ENCODE measurements at regions not wholly inside any gene's neighbourhood (a gene's known extent, or its start where the extent isn't known, plus 50 kb on each side); places are given as distances from the start of the nearest gene placed in this dataset.

DNA sequence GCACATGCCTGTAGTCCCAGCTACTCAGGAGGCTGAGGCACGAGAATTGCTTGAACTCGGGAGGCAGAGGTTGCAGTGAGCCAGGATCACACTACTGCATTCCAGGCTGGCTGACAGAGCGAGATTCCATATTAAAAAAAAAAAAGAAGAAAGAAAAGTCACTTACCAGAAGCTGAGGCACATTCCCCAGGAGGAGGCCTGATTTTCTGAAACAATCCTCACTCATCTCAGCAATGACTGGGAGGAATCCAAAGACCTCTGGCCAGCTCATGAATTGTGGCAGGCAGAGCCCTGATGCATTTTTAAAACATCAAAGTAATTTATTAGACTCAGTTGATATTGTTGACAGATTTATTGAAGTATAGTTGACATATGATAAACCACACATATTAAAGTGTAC, 206.3 kb downstream of the FOXO1 start:
- no TSS peak for BruUV-seq (replicated peaks)
- in situ Hi-C loops (cut with MboI) = no loop called here
- Histone ChIP-seq H3K4me3 (no peak overlapping the region), H3K27ac (ENCODE audit: control insufficient read depth, insufficient read depth) (no peak overlapping the region), H3K36me3 (ENCODE audit: control insufficient read depth in 2 of 2, insufficient read depth in 2 of 2, low read length in 1 of 2) (no peaks in the 10 kb centered on the region), H3K9ac (ENCODE audit: control insufficient read depth, insufficient read depth, low read length) (no peak overlapping the region), H3K9me3 (replicated peaks; ENCODE audit: control insufficient read depth, insufficient read depth, low read length) (no peaks in the 10 kb centered on the region; the same call in 2 of the 3 replicates), H2AFZ (ENCODE audit: control insufficient read depth, low read depth, low read length) (no peak overlapping the region), H3K4me1 (ENCODE audit: control insufficient read depth, insufficient read depth, low read length) (no peaks in the 10 kb centered on the region), H4K20me1 (ENCODE audit: control insufficient read depth, insufficient read depth) (no peaks in the 10 kb centered on the region), H3K4me2 (ENCODE audit: control insufficient read depth, insufficient read depth) (no peak overlapping the region), H3K27me3 (replicated peaks in 1 of 2; ENCODE audit: control insufficient read depth in 2 of 2, insufficient read depth in 2 of 2, low read length in 1 of 2) (no peaks in the 10 kb centered on the region; a peak in 1 of 4 replicates), H3K79me2 (ENCODE audit: control insufficient read depth, insufficient read depth, low read length) (no peaks in the 10 kb centered on the region)
- no peak for TF ChIP-seq ETV6 (conservative IDR thresholded peaks at IDR 0.05 in 1 of 2, IDR thresholded peaks at IDR 0.05 in 1 of 2; ENCODE audit: borderline replicate concordance in 1 of 2, low read depth in 1 of 2)
- TF ChIP-seq SREBF1 (IDR thresholded peaks at IDR 0.05; ENCODE audit: low read length) = no peak
- TF ChIP-seq ZSCAN29 (IDR thresholded peaks at IDR 0.05) = no peak
- TF ChIP-seq CEBPB (IDR thresholded peaks at IDR 0.05; ENCODE audit: borderline replicate concordance in 1 of 2, low read depth in 2 of 2, low read length in 2 of 2) = no peak
- SMC1A ChIA-PET (ENCODE audit: uncharacterized antibody, unreplicated experiment) = interaction anchor here (0.6 to 0.8 kb wide), 2 partner anchors 30 to 94 kb away, joined by 3 to 4 read pairs; no protein-coding TSS in a partner anchor
- POLR2A ChIA-PET = no interaction called here
- intact Hi-C loops (cut with micrococcal nuclease; ENCODE audit: unreplicated experiment) = no loop called here
- ATAC-seq = no peak
- CTCF ChIA-PET = interaction anchor here (1.4 to 1.6 kb wide), 3 partner anchors 10 to 390 kb away, joined by 3 to 4 read pairs (median 3); no protein-coding TSS in a partner anchor
- no peak for FAIRE-seq
- DNase-seq (ENCODE audit: low read depth, low spot score) = no peak
- RAD21 ChIA-PET (ENCODE audit: unreplicated experiment) = no interaction called here
- 44% methylated on average over 3 of the region's 3 CpGs for WGBS (ENCODE audit: insufficient coverage, insufficient replicate concordance, low lambda C conversion rate, missing lambda C conversion rate)

- no peak overlapping the region for H3K27ac ChIP-seq (ENCODE audit: control insufficient read depth, insufficient read depth)
- H3K4me2 ChIP-seq (ENCODE audit: control insufficient read depth, insufficient read depth) = no peak overlapping the region
- POLR2A ChIA-PET = interaction anchor here (0.5 to 0.6 kb wide), 2 partner anchors 240 to 458 kb away, joined by 3 to 4 read pairs; no protein-coding TSS in a partner anchor
Observed at GRCh38 chr13:40464337-40465014, 202.0 kb downstream of the FOXO1 start.

More at GRCh38 chr13:40464337-40465014, 202.0 kb downstream of the FOXO1 start:
- FAIRE-seq (peak; percentile 54), ATAC-seq (peak; percentile 38; the same call in 2 of the 3 replicates), DNase-seq (ENCODE audit: low read depth, low spot score) (no peak)
- intact Hi-C loops (cut with micrococcal nuclease; ENCODE audit: unreplicated experiment) = no loop called here
- no peaks in the 10 kb centered on the region for H3K79me2 ChIP-seq (ENCODE audit: control insufficient read depth, insufficient read depth, low read length)
- H3K27me3 ChIP-seq (replicated peaks in 1 of 2; ENCODE audit: control insufficient read depth in 2 of 2, insufficient read depth in 2 of 2, low read length in 1 of 2) = no peaks in the 10 kb centered on the region; a peak in 1 of 4 replicates
- no TSS peak for BruUV-seq (replicated peaks)
- no peaks in the 10 kb centered on the region for H4K20me1 ChIP-seq (ENCODE audit: control insufficient read depth, insufficient read depth)
- RAD21 ChIA-PET (ENCODE audit: unreplicated experiment) = no interaction called here
- no peak overlapping the region for H3K4me3 ChIP-seq
- no peaks in the 10 kb centered on the region for H3K36me3 ChIP-seq (ENCODE audit: control insufficient read depth in 2 of 2, insufficient read depth in 2 of 2, low read length in 1 of 2)
- in situ Hi-C loops (cut with MboI) = no loop called here
- no peak overlapping the region for H2AFZ ChIP-seq (ENCODE audit: control insufficient read depth, low read depth, low read length)
- CTCF ChIA-PET = no interaction called here
- 34% methylated on average over 12 of the region's 12 CpGs for WGBS (ENCODE audit: insufficient coverage, insufficient replicate concordance, low lambda C conversion rate, missing lambda C conversion rate)
- H3K9ac ChIP-seq (ENCODE audit: control insufficient read depth, insufficient read depth, low read length) = no peak overlapping the region
- SMC1A ChIA-PET (ENCODE audit: uncharacterized antibody, unreplicated experiment) = interaction anchor here (1.2 kb wide), 1 partner anchor 9 kb away, joined by 4 read pairs; no protein-coding TSS in a partner anchor
- TF ChIP-seq, protein P1, sequence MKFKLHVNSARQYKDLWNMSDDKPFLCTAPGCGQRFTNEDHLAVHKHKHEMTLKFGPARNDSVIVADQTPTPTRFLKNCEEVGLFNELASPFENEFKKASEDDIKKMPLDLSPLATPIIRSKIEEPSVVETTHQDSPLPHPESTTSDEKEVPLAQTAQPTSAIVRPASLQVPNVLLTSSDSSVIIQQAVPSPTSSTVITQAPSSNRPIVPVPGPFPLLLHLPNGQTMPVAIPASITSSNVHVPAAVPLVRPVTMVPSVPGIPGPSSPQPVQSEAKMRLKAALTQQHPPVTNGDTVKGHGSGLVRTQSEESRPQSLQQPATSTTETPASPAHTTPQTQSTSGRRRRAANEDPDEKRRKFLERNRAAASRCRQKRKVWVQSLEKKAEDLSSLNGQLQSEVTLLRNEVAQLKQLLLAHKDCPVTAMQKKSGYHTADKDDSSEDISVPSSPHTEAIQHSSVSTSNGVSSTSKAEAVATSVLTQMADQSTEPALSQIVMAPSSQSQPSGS (IDR thresholded peaks at IDR 0.05; ENCODE audit: low read length) = no peak
- TF ChIP-seq RBBP5 (conservative IDR thresholded peaks at IDR 0.05) (no peak), POU2F2 (IDR thresholded peaks at IDR 0.05; ENCODE audit: borderline replicate concordance, low read depth, low read length) (peak; percentile 73; the same call in 2 of the 3 replicates), MYB (IDR thresholded peaks at IDR 0.05; ENCODE audit: borderline replicate concordance, low read depth, low read length) (no peak), ZBED1 (IDR thresholded peaks at IDR 0.05; ENCODE audit: borderline replicate concordance) (no peak), RUNX3 (IDR thresholded peaks at IDR 0.05; ENCODE audit: low read length) (peak; percentile 47)
- no peaks in the 10 kb centered on the region for H3K4me1 ChIP-seq (ENCODE audit: control insufficient read depth, insufficient read depth, low read length)
- no peaks in the 10 kb centered on the region; the same call in 2 of the 3 replicates for H3K9me3 ChIP-seq (replicated peaks; ENCODE audit: control insufficient read depth, insufficient read depth, low read length)
